SK-N-MC (cell line): ENCODE measurements at regions not wholly inside any gene's neighbourhood (a gene's known extent, or its start where the extent isn't known, plus 50 kb on each side); places are given as distances from the start of the nearest gene placed in this dataset.

Source experiments
- DNase-seq: peaks from one replicate; pipeline ENCODE4 v3.0.0-alpha.2; 2011; ENCODE audit warnings: low read depth, low spot score
- H3K27ac ChIP-seq: fragments of 200-600 bp; sonication (generic); 2 replicates; pipeline ENCODE4 v1.5.1; 2016; ENCODE audit warnings: mixed run types
- H3K36me3 ChIP-seq: fragments of 200-600 bp; sonication (generic); 2 replicates; pipeline ENCODE4 v1.6.1; 2017; ENCODE audit warnings: antibody characterized with exemption, low read length, mixed read lengths; ENCODE audit not compliant: insufficient read depth
- H3K4me3 ChIP-seq: fragments of 200-600 bp; sonication (generic); 2 replicates; pipeline ENCODE4 v1.5.1; 2016
- H3K9ac ChIP-seq: fragments of 200-600 bp; sonication (generic); 2 replicates; pipeline ENCODE4 v1.8.0; 2017; ENCODE audit warnings: mixed run types, mixed read lengths; ENCODE audit not compliant: insufficient read length
- H3K9me3 ChIP-seq: fragments of 200-600 bp; sonication (generic); 2 replicates; pipeline ENCODE4 v1.6.1; 2017; ENCODE audit warnings: low read depth, mild to moderate bottlenecking, antibody characterized with exemption, low read length, moderate library complexity, mixed read lengths
- EZH2 ChIP-seq: fragments of 200-600 bp; sonication (generic); IDR thresholded peaks from one replicate; pipeline ENCODE4 v1.6.1; 2017; ENCODE audit warnings: antibody characterized with exemption
- FOXP2 ChIP-seq: optimal IDR thresholded peaks from 2 replicates; pipeline ENCODE3; 2011; ENCODE audit warnings: mild to moderate bottlenecking, moderate library complexity; ENCODE audit not compliant: insufficient read depth; ENCODE audit errors: extremely low read length, control extremely low read depth
- POLR2AphosphoS5 ChIP-seq: IDR thresholded peaks from 2 replicates; pipeline ENCODE4 v1.6.1; 2012; ENCODE audit warnings: mild to moderate bottlenecking, low read depth, low read length, borderline replicate concordance

GRCh38 chr14:104369208-104369607 lies 210.4 kb upstream of the C14orf180 start:
- no peak for DNase-seq
- Histone ChIP-seq H3K4me3 (no peak overlapping the region), H3K9ac (no peak overlapping the region), H3K36me3 (no peaks in the 10 kb centered on the region), H3K9me3 (no peaks in the 10 kb centered on the region), H3K27ac (no peak overlapping the region)
- TF ChIP-seq FOXP2: no peak
- TF ChIP-seq POLR2AphosphoS5: no peak
- no peak for TF ChIP-seq EZH2

GRCh38 chr14:104370256-104370870 lies 209.2 kb upstream of the C14orf180 start:
- TF ChIP-seq EZH2: no peak
- no peak for TF ChIP-seq POLR2AphosphoS5
- TF ChIP-seq FOXP2: no peak
- no peak overlapping the region for H3K9ac ChIP-seq
- no peaks in the 10 kb centered on the region for H3K36me3 ChIP-seq
- no peak for DNase-seq
- H3K4me3 ChIP-seq: no peak overlapping the region
- H3K27ac ChIP-seq: no peak overlapping the region
- no peaks in the 10 kb centered on the region for H3K9me3 ChIP-seq

GRCh38 chr14:104371031-104371430 lies 208.5 kb upstream of the C14orf180 start:
- Histone ChIP-seq H3K9me3 (no peaks in the 10 kb centered on the region), H3K9ac (no peak overlapping the region), H3K4me3 (no peak overlapping the region), H3K36me3 (no peaks in the 10 kb centered on the region), H3K27ac (no peak overlapping the region)
- TF ChIP-seq FOXP2 (no peak), POLR2AphosphoS5 (no peak), EZH2 (no peak)
- no peak for DNase-seq

DNA sequence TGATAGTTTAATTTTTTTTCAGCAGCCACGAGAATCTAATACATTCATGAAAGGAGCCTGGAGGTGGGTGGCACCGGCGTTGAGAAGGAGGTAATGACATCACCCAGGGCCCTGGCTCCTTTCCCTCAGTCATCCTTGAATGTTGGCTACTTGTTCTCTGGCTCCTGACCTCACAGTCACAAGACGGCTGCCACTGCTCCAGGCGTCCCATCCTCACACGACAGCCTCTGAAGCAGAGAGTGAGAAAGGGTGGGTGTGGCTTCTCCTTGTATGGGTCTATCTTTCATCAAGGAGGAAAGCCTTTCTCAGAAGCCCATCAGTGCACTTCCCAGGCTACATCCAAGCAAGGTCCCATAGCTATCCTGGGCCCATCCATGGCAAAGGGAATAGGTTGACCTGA lies 207.6 kb upstream of the C14orf180 start:
- Histone ChIP-seq H3K9me3 (no peaks in the 10 kb centered on the region), H3K27ac (no peak overlapping the region), H3K9ac (no peak overlapping the region), H3K36me3 (no peaks in the 10 kb centered on the region), H3K4me3 (no peak overlapping the region)
- TF ChIP-seq POLR2AphosphoS5: no peak
- no peak for DNase-seq

GRCh38 chr14:104372390-104373054 lies 207.0 kb upstream of the C14orf180 start:
- no peak for TF ChIP-seq EZH2
- no peak for TF ChIP-seq POLR2AphosphoS5
- TF ChIP-seq FOXP2: no peak
- Histone ChIP-seq H3K9ac (no peak overlapping the region), H3K4me3 (no peak overlapping the region), H3K36me3 (no peaks in the 10 kb centered on the region), H3K9me3 (no peaks in the 10 kb centered on the region), H3K27ac (no peak overlapping the region)
- no peak for DNase-seq

- DNase-seq: no peak
- H3K9me3 ChIP-seq: no peaks in the 10 kb centered on the region
- H3K9ac ChIP-seq: no peak overlapping the region
Observed at GRCh38 chr14:104373055-104373854, 206.3 kb upstream of the C14orf180 start.

GRCh38 chr14:104373855-104374717 lies 205.5 kb upstream of the C14orf180 start:
- no peaks in the 10 kb centered on the region for H3K9me3 ChIP-seq
- no peak overlapping the region for H3K9ac ChIP-seq
- H3K36me3 ChIP-seq: no peaks in the 10 kb centered on the region
- no peak for DNase-seq
- TF ChIP-seq FOXP2 (no peak), POLR2AphosphoS5 (no peak), EZH2 (no peak)
- H3K4me3 ChIP-seq: no peak overlapping the region
- no peak overlapping the region for H3K27ac ChIP-seq

More at GRCh38 chr14:104373055-104373854, 206.3 kb upstream of the C14orf180 start:
- Histone ChIP-seq H3K36me3 (no peaks in the 10 kb centered on the region), H3K27ac (no peak overlapping the region), H3K4me3 (no peak overlapping the region)
- TF ChIP-seq POLR2AphosphoS5: no peak
- no peak for TF ChIP-seq EZH2
- TF ChIP-seq FOXP2: no peak

DNA sequence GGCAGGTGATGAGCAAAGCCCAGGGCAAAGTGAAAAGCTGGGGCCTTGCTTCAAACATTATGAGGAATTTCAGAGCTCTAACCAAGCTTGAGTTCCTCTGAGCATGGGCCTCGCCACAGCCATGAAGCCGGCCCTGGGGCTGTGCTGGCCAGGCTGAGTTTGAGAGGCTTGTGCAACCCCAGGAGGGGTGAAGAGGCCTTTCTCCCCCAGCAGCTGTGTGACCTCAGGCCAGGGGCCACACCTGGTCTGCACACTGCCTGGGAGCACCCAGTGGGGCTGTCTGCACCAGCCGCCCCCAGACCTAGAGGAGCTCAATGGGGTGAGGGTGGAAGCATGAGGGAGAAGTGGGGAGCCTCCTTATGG lies 204.9 kb upstream of the C14orf180 start:
- H3K27ac ChIP-seq: no peak overlapping the region
- no peaks in the 10 kb centered on the region for H3K9me3 ChIP-seq
- no peak for TF ChIP-seq FOXP2
- no peak for TF ChIP-seq EZH2
- TF ChIP-seq POLR2AphosphoS5: no peak
- no peak for DNase-seq
- H3K36me3 ChIP-seq: no peaks in the 10 kb centered on the region
- H3K4me3 ChIP-seq: no peak overlapping the region
- no peak overlapping the region for H3K9ac ChIP-seq
